Stimulated activated CD8-positive, alpha-beta memory T cell treated with anti-CD3 and anti-CD28 coated beads, Interleukin-7, amount 100 ng/mL, for 48 hours (primary cell): ENCODE measurements at regions not wholly inside any gene's neighbourhood (a gene's known extent, or its start where the extent isn't known, plus 50 kb on each side); places are given as distances from the start of the nearest gene placed in this dataset.

Source experiments
- DNase-seq, 2 donors: peaks; one replicate each; pipeline ENCODE4 v3.0.0-alpha.2; 2020; ENCODE audit warnings: low read depth in 1 of 2; ENCODE audit errors: extremely low read depth in 1 of 2

GRCh38 chr1:199151634-199152425 is 513.0 kb downstream of the PTPRC start:
- no peak for DNase-seq

- DNase-seq, result no peak
These were observed 513.8 kb downstream of the PTPRC start for GRCh38 chr1:199152676-199153075.

DNA sequence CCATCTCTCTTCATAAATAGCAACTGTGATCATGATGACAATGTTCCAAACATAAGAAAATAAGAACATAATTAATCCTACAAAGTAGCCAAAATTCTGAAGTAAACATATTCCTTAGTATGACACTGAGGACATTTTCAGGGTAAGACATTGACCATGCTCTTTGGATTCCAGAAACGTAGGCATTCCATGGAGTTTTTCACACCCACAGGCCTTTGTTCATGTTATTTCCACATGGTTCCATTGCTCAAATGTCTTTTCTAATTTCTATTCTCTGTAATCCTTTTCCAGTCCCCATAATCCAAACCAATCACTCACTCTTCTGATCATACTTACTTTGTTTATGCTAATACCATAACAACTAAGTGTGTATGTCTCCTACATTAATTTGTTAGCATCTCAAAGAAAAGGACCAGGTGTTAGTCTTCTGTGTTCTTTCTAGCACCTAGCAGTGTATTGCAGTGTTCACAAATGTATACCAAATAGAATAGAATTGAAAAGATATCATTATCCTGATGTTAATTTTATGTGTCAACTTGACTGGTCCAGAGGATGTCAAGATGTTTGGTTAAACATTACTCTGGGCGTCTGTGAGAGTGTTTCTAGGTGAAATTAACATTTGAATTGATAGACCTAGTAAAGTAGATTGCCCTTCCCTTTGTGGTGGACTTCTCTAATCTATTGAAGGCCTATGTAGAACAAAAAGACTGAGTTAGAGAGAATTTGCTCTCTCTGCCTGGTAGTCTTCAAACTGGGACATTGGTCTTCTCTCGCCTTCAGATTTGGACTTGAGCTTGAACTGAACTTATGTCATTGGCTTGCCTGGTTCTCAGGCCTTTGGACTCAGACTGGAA is 516.6 kb downstream of the PTPRC start:
- DNase-seq, result no peak

DNA sequence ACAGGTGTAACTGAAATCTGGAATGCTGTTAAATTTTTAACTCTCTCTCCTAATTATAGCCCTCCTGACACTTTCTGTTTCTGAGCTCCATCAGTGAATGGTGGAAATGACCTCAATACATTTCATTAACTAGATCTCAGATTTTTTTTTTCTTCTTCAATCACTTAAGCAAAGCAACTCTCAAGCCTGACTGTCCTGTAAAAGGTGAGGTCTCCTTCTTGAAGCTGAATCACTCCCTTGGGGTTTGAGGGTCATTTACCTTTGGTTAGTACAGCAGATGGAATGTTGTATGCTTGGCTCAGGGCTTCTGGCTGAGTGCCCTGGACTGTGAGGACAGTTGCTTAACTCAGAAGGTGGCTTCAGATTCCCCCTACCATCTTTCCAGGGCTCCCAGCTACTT is 518.7 kb downstream of the PTPRC start:
- DNase-seq, result no peak

DNA sequence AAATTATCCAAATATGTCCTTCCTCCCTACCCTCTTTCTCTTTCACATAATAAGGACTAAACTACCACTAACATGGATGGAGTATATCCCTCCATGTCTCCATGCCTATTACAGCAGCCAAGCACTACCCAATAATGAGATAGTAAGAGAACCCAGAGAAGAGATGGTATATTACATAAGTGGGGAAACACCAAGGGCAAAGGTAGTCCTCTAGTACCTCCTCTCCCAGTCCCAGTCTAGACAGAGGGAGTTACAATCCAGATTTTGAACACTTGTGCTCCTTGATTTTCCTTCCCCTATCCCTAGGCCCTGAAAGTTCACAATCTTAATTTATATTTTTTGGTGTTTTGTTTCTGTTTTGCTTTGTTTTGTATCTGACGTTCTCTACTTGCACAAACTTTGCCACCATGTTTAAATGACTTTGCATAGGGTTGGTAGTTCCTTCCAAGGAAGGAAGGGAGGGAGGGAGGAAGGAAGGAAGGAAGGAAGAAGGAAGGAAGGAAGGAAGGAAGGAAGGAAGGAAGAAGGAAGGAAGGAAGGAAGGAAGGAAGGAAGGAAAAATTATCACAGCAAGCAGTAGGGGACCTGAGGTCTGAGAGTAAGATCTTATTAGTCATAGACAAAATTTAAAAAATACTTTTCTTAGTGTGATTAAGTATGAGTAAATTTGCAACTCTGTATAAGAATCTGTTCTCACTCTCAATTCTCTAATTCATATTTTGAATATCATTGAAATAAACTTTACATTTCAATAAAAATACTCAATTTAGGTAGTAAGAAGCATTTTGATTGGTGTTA is 521.9 kb downstream of the PTPRC start:
- DNase-seq, result no peak

- no peak for DNase-seq
These were observed 522.5 kb downstream of the PTPRC start for GRCh38 chr1:199161319-199161680.

DNA sequence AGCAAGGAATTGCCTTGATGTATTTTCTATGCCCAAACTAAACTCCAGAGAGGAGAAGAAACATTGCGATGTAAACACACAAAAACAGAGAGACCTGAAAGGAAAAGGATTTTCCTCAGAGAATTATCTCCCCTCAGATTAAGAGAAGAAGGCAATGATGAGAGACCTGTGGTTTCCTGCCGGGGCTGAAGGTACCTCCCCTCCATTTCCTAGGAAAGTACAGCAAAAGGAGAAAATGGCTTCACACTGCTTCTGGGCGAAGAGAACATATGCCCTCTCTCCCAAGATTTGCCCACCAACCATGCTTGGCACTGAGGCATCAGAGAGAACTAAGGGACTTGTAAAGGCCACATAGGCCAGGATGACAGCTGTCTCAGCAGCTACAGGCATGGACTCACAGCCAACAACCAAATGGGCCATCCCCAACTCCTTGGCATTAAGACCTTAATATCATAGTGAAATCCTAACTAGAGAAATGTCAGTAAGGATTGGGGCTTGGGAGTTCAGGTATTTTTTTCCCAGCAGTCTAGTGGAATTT is 523.0 kb downstream of the PTPRC start:
- no peak for DNase-seq

GRCh38 chr1:199163267-199163666 is 524.4 kb downstream of the PTPRC start:
- DNase-seq, result no peak

GRCh38 chr1:199163670-199164069 is 524.8 kb downstream of the PTPRC start:
- no peak for DNase-seq

GRCh38 chr1:199167460-199167859 is 528.6 kb downstream of the PTPRC start:
- no peak for DNase-seq

DNA sequence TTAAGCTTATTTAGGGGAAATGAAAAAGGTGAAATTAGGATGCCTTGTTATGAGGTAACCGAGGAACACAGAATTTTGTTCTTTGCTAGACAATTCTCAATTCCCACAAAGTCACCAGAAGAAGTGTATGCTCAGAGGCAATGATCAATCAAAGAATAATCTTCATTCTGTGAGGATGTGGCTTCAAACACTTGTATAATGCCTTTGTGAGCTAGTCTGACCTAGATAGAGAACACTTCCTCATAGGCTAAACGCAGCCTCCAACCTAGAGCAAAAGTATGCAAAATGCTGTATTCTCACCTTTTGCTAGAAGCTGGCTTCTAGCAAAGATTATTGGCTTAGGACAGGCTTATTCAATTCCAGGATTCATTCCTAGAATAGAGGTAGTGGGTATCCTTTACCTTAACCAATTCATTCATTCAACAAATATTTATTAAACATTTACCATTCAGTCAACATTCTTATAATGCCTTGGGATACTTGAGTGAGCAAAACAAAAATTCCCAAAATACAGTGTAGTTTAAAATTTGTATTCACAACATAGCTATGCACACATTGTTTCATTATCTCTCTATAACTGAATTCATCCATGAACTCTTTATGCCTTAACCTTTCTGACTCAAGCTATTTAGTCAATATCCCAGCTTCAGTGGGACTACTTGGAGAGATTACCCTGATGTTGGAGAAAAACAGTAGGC is 530.2 kb downstream of the PTPRC start:
- DNase-seq, result no peak

DNA sequence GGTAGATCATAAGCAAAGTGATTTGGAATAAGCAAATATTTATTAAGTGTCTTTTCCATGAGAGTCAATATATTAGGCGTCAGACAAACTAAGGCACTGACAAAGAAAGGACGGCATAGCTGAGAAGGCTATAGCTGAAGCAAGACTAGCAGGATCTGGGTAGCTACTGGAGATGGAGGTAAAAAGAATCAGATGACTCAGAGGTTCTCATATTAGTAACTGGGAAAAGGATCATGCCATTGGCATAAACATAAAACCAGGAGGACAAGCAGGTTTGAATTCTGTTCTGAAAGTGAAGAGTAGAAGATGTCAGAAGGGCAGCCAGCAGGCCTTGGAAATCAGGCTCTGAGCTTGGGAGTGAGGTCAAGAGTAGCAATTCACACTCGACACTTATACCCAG is 531.9 kb downstream of the PTPRC start:
- no peak for DNase-seq

- DNase-seq, result no peak
These were observed 533.6 kb downstream of the PTPRC start for GRCh38 chr1:199172171-199173124.

GRCh38 chr1:199173356-199173755 is 534.5 kb downstream of the PTPRC start:
- no peak for DNase-seq

GRCh38 chr1:199174336-199174735 is 535.5 kb downstream of the PTPRC start:
- no peak for DNase-seq

DNA sequence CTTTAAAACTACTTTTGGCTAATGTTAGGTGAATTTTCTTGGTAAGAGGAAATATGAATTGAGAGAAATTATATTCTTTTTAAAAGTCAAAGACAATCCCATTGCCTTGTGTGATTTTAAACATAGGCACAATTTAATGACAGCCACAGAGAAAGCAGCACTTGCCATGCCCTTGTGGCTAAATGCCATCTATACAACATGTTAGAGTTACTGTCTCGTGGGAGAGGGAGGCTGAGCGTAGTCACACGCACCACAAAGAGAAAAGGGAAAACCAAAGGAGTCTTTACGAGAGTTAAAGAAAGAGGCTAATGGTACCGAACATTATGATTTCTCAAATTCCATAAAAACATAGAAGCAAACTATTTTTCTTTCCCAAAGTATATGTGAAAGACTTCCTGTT is 537.9 kb downstream of the PTPRC start:
- no peak for DNase-seq

DNA sequence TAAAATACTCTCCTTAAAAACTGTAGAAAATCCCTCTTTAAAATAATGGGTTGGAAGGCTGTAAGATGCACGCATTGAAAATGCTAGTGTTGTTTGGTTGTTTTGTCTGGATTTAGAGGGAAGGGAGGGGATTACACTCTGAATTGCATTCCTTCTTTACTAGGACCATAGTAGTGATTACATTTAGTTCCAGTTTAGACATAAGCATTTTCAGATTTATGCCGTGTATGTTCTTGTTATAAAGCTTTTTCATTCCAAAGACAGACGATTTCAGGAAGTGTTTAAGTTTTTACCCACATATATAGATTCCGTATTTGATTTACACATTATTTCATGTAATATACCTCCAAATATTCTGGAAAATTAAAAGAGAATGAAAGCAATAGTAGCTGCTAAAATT is 538.4 kb downstream of the PTPRC start:
- DNase-seq, result no peak

DNA sequence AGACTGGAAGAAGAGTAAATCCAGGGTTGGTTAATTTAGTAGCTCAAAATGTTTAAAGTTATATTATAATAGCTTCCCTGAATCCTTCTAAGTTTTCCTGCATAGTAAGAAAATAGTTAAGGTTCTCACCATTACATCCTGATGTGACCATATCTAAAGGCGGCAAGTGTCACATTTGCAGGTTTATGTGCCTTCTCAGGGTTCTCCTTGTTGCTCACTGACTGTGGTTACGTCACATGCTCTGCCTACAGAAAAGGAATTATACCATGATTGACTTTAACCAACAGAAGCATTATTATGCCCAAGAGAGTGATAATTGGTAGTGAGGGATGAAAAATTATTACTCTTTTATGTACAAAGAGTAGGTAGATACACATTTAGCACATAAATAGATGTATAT is 539.8 kb downstream of the PTPRC start:
- no peak for DNase-seq

GRCh38 chr1:199182186-199182843 is 543.5 kb downstream of the PTPRC start:
- no peak for DNase-seq
